ENCODE measurements at regions not wholly inside any gene's neighbourhood (a gene's known extent, or its start where the extent isn't known, plus 50 kb on each side); places are given as distances from the start of the nearest gene placed in this dataset.

GRCh38 chr5:87081016-87081415 is 186.7 kb upstream of the RASA1 start:
- no peak for TF ChIP-seq POLR2A (IDR thresholded peaks at IDR 0.05)
- TF ChIP-seq, protein P1, sequence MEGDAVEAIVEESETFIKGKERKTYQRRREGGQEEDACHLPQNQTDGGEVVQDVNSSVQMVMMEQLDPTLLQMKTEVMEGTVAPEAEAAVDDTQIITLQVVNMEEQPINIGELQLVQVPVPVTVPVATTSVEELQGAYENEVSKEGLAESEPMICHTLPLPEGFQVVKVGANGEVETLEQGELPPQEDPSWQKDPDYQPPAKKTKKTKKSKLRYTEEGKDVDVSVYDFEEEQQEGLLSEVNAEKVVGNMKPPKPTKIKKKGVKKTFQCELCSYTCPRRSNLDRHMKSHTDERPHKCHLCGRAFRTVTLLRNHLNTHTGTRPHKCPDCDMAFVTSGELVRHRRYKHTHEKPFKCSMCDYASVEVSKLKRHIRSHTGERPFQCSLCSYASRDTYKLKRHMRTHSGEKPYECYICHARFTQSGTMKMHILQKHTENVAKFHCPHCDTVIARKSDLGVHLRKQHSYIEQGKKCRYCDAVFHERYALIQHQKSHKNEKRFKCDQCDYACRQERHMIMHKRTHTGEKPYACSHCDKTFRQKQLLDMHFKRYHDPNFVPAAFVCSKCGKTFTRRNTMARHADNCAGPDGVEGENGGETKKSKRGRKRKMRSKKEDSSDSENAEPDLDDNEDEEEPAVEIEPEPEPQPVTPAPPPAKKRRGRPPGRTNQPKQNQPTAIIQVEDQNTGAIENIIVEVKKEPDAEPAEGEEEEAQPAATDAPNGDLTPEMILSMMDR (IDR thresholded peaks at IDR 0.05) = no peak
